ENCODE measurements at regions not wholly inside any gene's neighbourhood (a gene's known extent, or its start where the extent isn't known, plus 50 kb on each side); places are given as distances from the start of the nearest gene placed in this dataset.

- TF ChIP-seq CTCF (IDR thresholded peaks at IDR 0.05) (no peak), POLR2A (IDR thresholded peaks at IDR 0.05) (no peak), POLR2AphosphoS5 (IDR thresholded peaks at IDR 0.05) (no peak), EP300 (IDR thresholded peaks at IDR 0.05) (no peak)
Measured at GRCh38 chr2:175310813-175311504, 129.4 kb upstream of the ATP5MC3 start.
